ENCODE measurements at regions not wholly inside any gene's neighbourhood (a gene's known extent, or its start where the extent isn't known, plus 50 kb on each side); places are given as distances from the start of the nearest gene placed in this dataset.

- TF ChIP-seq EZH2 (IDR thresholded peaks at IDR 0.05) (no peak), POLR2AphosphoS5 (IDR thresholded peaks at IDR 0.05; ENCODE audit: borderline replicate concordance, low read depth, low read length) (no peak), FOXP2 (optimal IDR thresholded peaks at IDR 0.05; ENCODE audit: control extremely low read depth, extremely low read length, insufficient read depth) (peak; percentile 33)
These were observed 120.0 kb downstream of the C5orf15 start for GRCh38 chr5:133848341-133848811.
